Left lung (tissue), 4 donors: ENCODE measurements at regions not wholly inside any gene's neighbourhood (a gene's known extent, or its start where the extent isn't known, plus 50 kb on each side); places are given as distances from the start of the nearest gene placed in this dataset.

ENCODE experiments used
- ATAC-seq: fragments of 200-7000 bp; cut with Tn5 transposase; one replicate; pipeline ENCODE4 v1.9.1; 2020; ENCODE audit warnings: moderate library complexity
- DNase-seq, 4 donors: peaks; one replicate each; pipeline ENCODE4 v3.0.0-alpha.2; 2013 to 2020
- H3K27ac ChIP-seq, 2 donors: fragments of 200-600 bp; sonication (generic) in 1 of 2; one replicate each; pipeline versions ENCODE4 v1.5.0 to v1.8.0; 2020 to 2021
- H3K27me3 ChIP-seq, 2 donors: fragments of 200-600 bp; sonication (generic) in 1 of 2; one replicate each; pipeline versions ENCODE4 v1.5.0 to v1.8.0; 2020 to 2021
- H3K36me3 ChIP-seq, 2 donors: fragments of 200-600 bp; sonication (generic) in 1 of 2; one replicate each; pipeline versions ENCODE4 v1.5.0 to v1.8.0; 2020 to 2021
- H3K4me1 ChIP-seq, 2 donors: fragments of 200-600 bp; one replicate each; pipeline ENCODE4 v1.8.0; 2021
- H3K4me3 ChIP-seq, 2 donors: fragments of 200-600 bp; sonication (generic) in 1 of 2; one replicate each; pipeline versions ENCODE4 v1.5.0 to v1.8.0; 2020 to 2021; ENCODE audit warnings: mild to moderate bottlenecking in 1 of 2
- H3K9me3 ChIP-seq, 2 donors: fragments of 200-600 bp; sonication (generic) in 1 of 2; one replicate each; pipeline versions ENCODE4 v1.5.0 to v1.8.0; 2020 to 2021
- CTCF ChIP-seq, 2 donors: fragments of 200-600 bp; sonication (generic) in 1 of 2; IDR thresholded peaks; one replicate each; pipeline versions ENCODE4 v1.5.0 to v1.8.0; 2021; ENCODE audit warnings: antibody characterized with exemption in 2 of 2
- intact Hi-C, 2 donors: fragments of 100-400 bp; cut with DNase I; formaldehyde crosslinking; loops; one replicate each; pipeline versions ENCODE4 v1.11.2 to v1.14.2; 2022
- donor health status: DM: no; HTN: yes; CAD: no.
- donor health status: DM: no; HTN: no; CAD: no.

- intact Hi-C loops, result no loop called here
- Histone ChIP-seq H3K36me3 (no peaks in the 10 kb centered on the region), H3K4me3 (no peak overlapping the region), H3K9me3 (peaks cover 0 to 5% of the 10 kb centered on the region in 2 donors), H3K4me1 (no peaks in the 10 kb centered on the region), H3K27ac (no peak overlapping the region), H3K27me3 (no peaks in the 10 kb centered on the region)
- no peak for TF ChIP-seq CTCF (IDR thresholded peaks at IDR 0.05)
- DNase-seq (no peak), ATAC-seq (no peak)
Measured at GRCh38 chr2:122180972-122181371, 425.5 kb downstream of the TSN start.

GRCh38 chr2:122182616-122183355, 427.3 kb downstream of the TSN start:
- ATAC-seq (no peak), DNase-seq (no peak)
- H3K27me3 ChIP-seq, result no peaks in the 10 kb centered on the region
- no peak overlapping the region for H3K4me3 ChIP-seq
- no peak for TF ChIP-seq CTCF (IDR thresholded peaks at IDR 0.05)
- H3K27ac ChIP-seq, result no peak overlapping the region
- no peaks in the 10 kb centered on the region for H3K4me1 ChIP-seq
- H3K9me3 ChIP-seq, result peaks cover 0 to 5% of the 10 kb centered on the region in 2 donors
- intact Hi-C loops, result no loop called here
- no peaks in the 10 kb centered on the region for H3K36me3 ChIP-seq

- no peak overlapping the region for H3K4me3 ChIP-seq
- ATAC-seq (no peak), DNase-seq (no peak)
- no peaks in the 10 kb centered on the region for H3K4me1 ChIP-seq
- peaks cover 0 to 5% of the 10 kb centered on the region in 2 donors for H3K9me3 ChIP-seq
- no peaks in the 10 kb centered on the region for H3K36me3 ChIP-seq
- H3K27ac ChIP-seq, result no peak overlapping the region
- intact Hi-C loops, result no loop called here
- TF ChIP-seq CTCF (IDR thresholded peaks at IDR 0.05), result no peak
- no peaks in the 10 kb centered on the region for H3K27me3 ChIP-seq
Measured at GRCh38 chr2:122183890-122184289, 428.4 kb downstream of the TSN start.

- Histone ChIP-seq H3K4me3 (no peak overlapping the region), H3K27me3 (no peaks in the 10 kb centered on the region), H3K36me3 (no peaks in the 10 kb centered on the region), H3K27ac (no peak overlapping the region), H3K9me3 (no peaks in the 10 kb centered on the region), H3K4me1 (no peaks in the 10 kb centered on the region)
- DNase-seq (no peak), ATAC-seq (no peak)
- intact Hi-C loops, result no loop called here
- no peak for TF ChIP-seq CTCF (IDR thresholded peaks at IDR 0.05)
Measured at GRCh38 chr2:122186761-122187222, 431.3 kb downstream of the TSN start.

DNA sequence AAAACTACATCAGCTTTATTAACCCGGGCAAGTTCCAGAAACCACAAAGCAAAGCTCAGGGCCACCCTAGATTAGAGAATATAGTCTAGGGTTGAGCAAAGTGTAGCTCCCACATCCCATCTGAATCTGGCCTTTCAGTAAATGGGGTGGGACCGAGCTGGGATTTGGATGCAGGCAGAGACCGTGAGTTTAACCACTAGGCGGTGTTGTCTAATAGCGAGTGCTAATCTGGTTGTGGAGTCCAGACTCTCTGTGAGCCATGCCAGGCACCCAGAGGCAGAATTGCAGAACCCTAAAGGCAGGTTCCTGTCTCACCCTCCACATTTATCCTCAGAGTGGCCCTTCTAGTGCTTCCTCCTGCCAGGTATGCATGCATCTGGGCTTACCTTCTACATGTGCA, 435.9 kb downstream of the TSN start:
- Histone ChIP-seq H3K27ac (no peak overlapping the region), H3K4me3 (no peak overlapping the region), H3K4me1 (no peaks in the 10 kb centered on the region), H3K27me3 (no peaks in the 10 kb centered on the region), H3K36me3 (no peaks in the 10 kb centered on the region), H3K9me3 (no peaks in the 10 kb centered on the region)
- intact Hi-C loops, result no loop called here
- DNase-seq (peak in 1 of 4 donors; percentile 51), ATAC-seq (peak; percentile 65)
- TF ChIP-seq CTCF (IDR thresholded peaks at IDR 0.05), result peak in 1 of 2 donors; percentile 8
